ENCODE measurements at regions not wholly inside any gene's neighbourhood (a gene's known extent, or its start where the extent isn't known, plus 50 kb on each side); places are given as distances from the start of the nearest gene placed in this dataset.

GRCh38 chr14:35220027-35220676, 72.0 kb upstream of the PSMA6 start:
- TF ChIP-seq CTCF (IDR thresholded peaks at IDR 0.05) = no peak
- TF ChIP-seq ZFX (IDR thresholded peaks at IDR 0.05; ENCODE audit: borderline replicate concordance) = no peak
